ENCODE measurements at regions not wholly inside any gene's neighbourhood (a gene's known extent, or its start where the extent isn't known, plus 50 kb on each side); places are given as distances from the start of the nearest gene placed in this dataset.

GRCh38 chr13:47480121-47480520 lies 521.0 kb downstream of the SUCLA2 start:
- Mint-ChIP-seq H3K4me3 (no peak overlapping the region), H3K27ac (no peak overlapping the region), H3K36me3 (no peaks in the 10 kb centered on the region), H3K9me3 (peaks cover 0 to 7% (median 3%) of the 10 kb centered on the region in 7 donors), H3K4me1 (peaks cover 0 to 2% (median 0%) of the 10 kb centered on the region in 4 donors), H3K27me3 (no peaks in the 10 kb centered on the region)
- Histone ChIP-seq H3K4me3 (ENCODE audit: low read depth, low read length) (no peak overlapping the region), H3K27me3 (ENCODE audit: control insufficient read depth, insufficient read depth, low read length) (no peaks in the 10 kb centered on the region), H3K9me3 (ENCODE audit: control insufficient read depth in 2 of 2, low read length in 2 of 2) (no peaks in the 10 kb centered on the region), H3K4me1 (ENCODE audit: control insufficient read depth, insufficient read depth, low read length, poor library complexity, severe bottlenecking) (no peaks in the 10 kb centered on the region), H3K36me3 (ENCODE audit: control insufficient read depth, insufficient read depth, low read length) (no peaks in the 10 kb centered on the region), H3K27ac (ENCODE audit: insufficient read depth, low read length, poor library complexity, severe bottlenecking) (no peak overlapping the region)
- DNase-seq (no peak), ATAC-seq (ENCODE audit: low read depth in 2 of 2) (no peak)

DNA sequence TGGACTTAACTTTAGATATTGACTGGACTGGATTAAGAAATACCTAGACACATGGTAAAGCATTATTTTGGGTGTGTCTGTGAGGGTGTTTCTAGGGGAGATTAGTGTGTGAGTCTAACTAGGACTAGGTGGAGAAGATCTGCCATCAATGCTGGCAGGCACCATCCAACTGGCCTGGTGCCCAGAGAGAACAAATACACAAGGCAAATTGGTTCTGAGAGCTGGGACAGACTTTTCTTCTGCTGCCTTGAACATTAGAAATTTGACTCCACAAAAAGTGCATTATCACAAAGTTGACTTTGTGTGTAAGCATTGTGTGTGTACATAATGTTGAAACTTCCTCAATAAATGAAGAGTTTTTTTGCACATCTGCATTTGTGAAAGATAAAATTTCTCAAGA lies 522.1 kb downstream of the SUCLA2 start:
- Histone ChIP-seq H3K9me3 (ENCODE audit: control insufficient read depth in 2 of 2, low read length in 2 of 2) (no peaks in the 10 kb centered on the region), H3K27ac (ENCODE audit: insufficient read depth, low read length, poor library complexity, severe bottlenecking) (no peak overlapping the region), H3K4me3 (ENCODE audit: low read depth, low read length) (no peak overlapping the region), H3K27me3 (ENCODE audit: control insufficient read depth, insufficient read depth, low read length) (no peaks in the 10 kb centered on the region), H3K36me3 (ENCODE audit: control insufficient read depth, insufficient read depth, low read length) (no peaks in the 10 kb centered on the region), H3K4me1 (ENCODE audit: control insufficient read depth, insufficient read depth, low read length, poor library complexity, severe bottlenecking) (no peaks in the 10 kb centered on the region)
- Mint-ChIP-seq H3K27ac (no peak overlapping the region), H3K27me3 (no peaks in the 10 kb centered on the region), H3K4me1 (peaks cover 0 to 2% (median 0%) of the 10 kb centered on the region in 4 donors), H3K36me3 (no peaks in the 10 kb centered on the region), H3K4me3 (no peak overlapping the region), H3K9me3 (peaks cover 0 to 10% (median 3%) of the 10 kb centered on the region in 7 donors)
- DNase-seq (no peak), ATAC-seq (ENCODE audit: low read depth in 2 of 2) (no peak)

DNA sequence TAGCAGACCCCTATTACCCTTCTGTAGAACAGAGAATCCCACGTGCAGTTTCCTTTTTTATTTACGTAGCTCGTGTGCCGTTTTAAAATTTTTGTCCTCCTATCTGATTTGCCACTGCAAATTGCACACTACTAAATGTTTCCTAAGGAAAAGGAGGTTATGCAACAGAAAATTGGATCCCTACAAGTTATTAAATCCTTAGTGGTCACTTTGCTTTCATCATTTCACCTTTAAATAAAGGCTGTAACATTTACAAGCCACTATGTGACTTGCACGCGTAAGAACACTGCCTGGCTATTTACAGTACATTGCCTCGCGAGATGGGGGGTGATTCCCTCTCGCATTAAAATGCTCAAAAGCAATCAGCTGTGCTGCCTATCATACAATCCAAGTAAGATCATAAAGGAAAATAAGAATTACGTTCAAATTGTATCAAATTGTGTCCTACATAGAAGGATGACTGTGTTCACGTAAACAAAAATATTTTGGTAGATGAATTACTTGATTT lies 525.6 kb downstream of the SUCLA2 start:
- Histone ChIP-seq H3K4me1 (ENCODE audit: control insufficient read depth, insufficient read depth, low read length, poor library complexity, severe bottlenecking) (no peaks in the 10 kb centered on the region), H3K9me3 (ENCODE audit: control insufficient read depth in 2 of 2, low read length in 2 of 2) (no peaks in the 10 kb centered on the region), H3K36me3 (ENCODE audit: control insufficient read depth, insufficient read depth, low read length) (no peaks in the 10 kb centered on the region), H3K27me3 (ENCODE audit: control insufficient read depth, insufficient read depth, low read length) (no peaks in the 10 kb centered on the region), H3K4me3 (ENCODE audit: low read depth, low read length) (no peak overlapping the region), H3K27ac (ENCODE audit: insufficient read depth, low read length, poor library complexity, severe bottlenecking) (no peak overlapping the region)
- no peak overlapping the region for H3K27ac Mint-ChIP-seq
- H3K9me3 Mint-ChIP-seq = peaks cover 0 to 10% (median 4%) of the 10 kb centered on the region in 7 donors
- DNase-seq = no peak
- H3K36me3 Mint-ChIP-seq = no peaks in the 10 kb centered on the region
- no peak overlapping the region for H3K4me3 Mint-ChIP-seq
- H3K27me3 Mint-ChIP-seq = no peaks in the 10 kb centered on the region
- H3K4me1 Mint-ChIP-seq = no peaks in the 10 kb centered on the region
- ATAC-seq (ENCODE audit: low read depth in 2 of 2) = no peak

- Mint-ChIP-seq H3K4me3 (no peak overlapping the region), H3K27me3 (no peaks in the 10 kb centered on the region), H3K36me3 (no peaks in the 10 kb centered on the region), H3K9me3 (peaks cover 0 to 10% (median 4%) of the 10 kb centered on the region in 7 donors), H3K4me1 (no peaks in the 10 kb centered on the region), H3K27ac (no peak overlapping the region)
- no peak for DNase-seq
- Histone ChIP-seq H3K27ac (ENCODE audit: insufficient read depth, low read length, poor library complexity, severe bottlenecking) (no peak overlapping the region), H3K4me3 (ENCODE audit: low read depth, low read length) (no peak overlapping the region), H3K4me1 (ENCODE audit: control insufficient read depth, insufficient read depth, low read length, poor library complexity, severe bottlenecking) (no peaks in the 10 kb centered on the region), H3K36me3 (ENCODE audit: control insufficient read depth, insufficient read depth, low read length) (no peaks in the 10 kb centered on the region), H3K9me3 (ENCODE audit: control insufficient read depth in 2 of 2, low read length in 2 of 2) (no peaks in the 10 kb centered on the region), H3K27me3 (ENCODE audit: control insufficient read depth, insufficient read depth, low read length) (no peaks in the 10 kb centered on the region)
- no peak for ATAC-seq (ENCODE audit: low read depth in 2 of 2)
Observed at GRCh38 chr13:47474839-47475238, 526.2 kb downstream of the SUCLA2 start.

DNA sequence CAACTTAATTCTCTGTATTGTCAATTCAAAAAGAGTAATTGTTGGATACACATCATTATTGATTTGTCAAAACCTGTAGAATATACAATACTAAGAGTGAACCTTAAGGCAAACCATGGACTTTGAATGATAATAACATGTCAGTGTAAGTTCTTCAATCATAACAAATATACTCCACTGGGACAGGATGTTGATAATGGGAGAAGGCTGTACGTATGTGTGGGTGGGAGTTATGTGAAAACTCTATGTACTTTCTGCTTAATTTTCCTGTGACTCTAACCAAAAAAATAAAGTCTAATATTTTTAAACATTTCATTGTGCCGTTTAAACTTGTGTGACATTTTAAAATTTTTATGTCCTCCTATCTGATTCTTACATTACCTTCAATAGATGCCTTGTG lies 526.7 kb downstream of the SUCLA2 start:
- Histone ChIP-seq H3K27ac (ENCODE audit: insufficient read depth, low read length, poor library complexity, severe bottlenecking) (no peak overlapping the region), H3K4me3 (ENCODE audit: low read depth, low read length) (no peak overlapping the region), H3K9me3 (ENCODE audit: control insufficient read depth in 2 of 2, low read length in 2 of 2) (no peaks in the 10 kb centered on the region), H3K27me3 (ENCODE audit: control insufficient read depth, insufficient read depth, low read length) (no peaks in the 10 kb centered on the region), H3K4me1 (ENCODE audit: control insufficient read depth, insufficient read depth, low read length, poor library complexity, severe bottlenecking) (no peaks in the 10 kb centered on the region), H3K36me3 (ENCODE audit: control insufficient read depth, insufficient read depth, low read length) (no peaks in the 10 kb centered on the region)
- H3K4me3 Mint-ChIP-seq = no peak overlapping the region
- DNase-seq (no peak), ATAC-seq (ENCODE audit: low read depth in 2 of 2) (no peak)
- H3K9me3 Mint-ChIP-seq = peaks cover 0 to 10% (median 4%) of the 10 kb centered on the region in 7 donors
- no peak overlapping the region for H3K27ac Mint-ChIP-seq
- H3K4me1 Mint-ChIP-seq = no peaks in the 10 kb centered on the region
- no peaks in the 10 kb centered on the region for H3K36me3 Mint-ChIP-seq
- no peaks in the 10 kb centered on the region for H3K27me3 Mint-ChIP-seq

DNA sequence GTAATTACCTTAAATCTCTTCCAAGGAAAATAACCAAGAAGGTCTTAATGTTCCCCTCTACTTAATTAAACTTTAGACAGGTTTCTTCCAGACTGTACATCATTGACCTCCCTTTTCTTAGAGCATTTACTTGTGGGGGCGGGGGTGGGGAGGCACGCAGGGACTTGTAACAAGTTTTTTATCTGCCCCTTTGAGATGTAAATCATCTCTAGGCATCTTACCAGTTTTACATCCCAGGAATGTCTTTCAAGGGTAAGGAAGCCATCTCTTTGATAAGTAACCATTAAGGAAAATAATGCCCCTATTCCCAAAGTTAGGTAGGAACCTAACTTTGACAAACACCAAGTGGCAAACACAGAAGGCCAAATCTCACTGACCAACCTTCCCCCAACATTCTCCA lies 528.6 kb downstream of the SUCLA2 start:
- ATAC-seq (ENCODE audit: low read depth in 2 of 2) (no peak), DNase-seq (no peak)
- Mint-ChIP-seq H3K9me3 (peaks cover 0 to 14% (median 5%) of the 10 kb centered on the region in 7 donors), H3K4me3 (no peak overlapping the region), H3K27me3 (no peaks in the 10 kb centered on the region), H3K36me3 (no peaks in the 10 kb centered on the region), H3K27ac (no peak overlapping the region), H3K4me1 (no peaks in the 10 kb centered on the region)
- Histone ChIP-seq H3K9me3 (ENCODE audit: control insufficient read depth in 2 of 2, low read length in 2 of 2) (no peaks in the 10 kb centered on the region), H3K36me3 (ENCODE audit: control insufficient read depth, insufficient read depth, low read length) (no peaks in the 10 kb centered on the region), H3K4me1 (ENCODE audit: control insufficient read depth, insufficient read depth, low read length, poor library complexity, severe bottlenecking) (no peaks in the 10 kb centered on the region), H3K27me3 (ENCODE audit: control insufficient read depth, insufficient read depth, low read length) (no peaks in the 10 kb centered on the region), H3K27ac (ENCODE audit: insufficient read depth, low read length, poor library complexity, severe bottlenecking) (no peak overlapping the region), H3K4me3 (ENCODE audit: low read depth, low read length) (no peak overlapping the region)

- no peak overlapping the region for H3K4me3 ChIP-seq (ENCODE audit: low read depth, low read length)
- no peak overlapping the region for H3K27ac ChIP-seq (ENCODE audit: insufficient read depth, low read length, poor library complexity, severe bottlenecking)
- Mint-ChIP-seq H3K4me1 (no peaks in the 10 kb centered on the region), H3K4me3 (no peak overlapping the region), H3K27ac (no peak overlapping the region), H3K9me3 (peaks cover 0 to 15% (median 7%) of the 10 kb centered on the region in 7 donors), H3K36me3 (no peaks in the 10 kb centered on the region), H3K27me3 (peaks cover 4% of the 10 kb centered on the region)
- H3K27me3 ChIP-seq (ENCODE audit: control insufficient read depth, insufficient read depth, low read length) = no peaks in the 10 kb centered on the region
- H3K36me3 ChIP-seq (ENCODE audit: control insufficient read depth, insufficient read depth, low read length) = no peaks in the 10 kb centered on the region
- no peaks in the 10 kb centered on the region for H3K9me3 ChIP-seq (ENCODE audit: control insufficient read depth in 2 of 2, low read length in 2 of 2)
- no peak for ATAC-seq (ENCODE audit: low read depth in 2 of 2)
- DNase-seq = no peak
- H3K4me1 ChIP-seq (ENCODE audit: control insufficient read depth, insufficient read depth, low read length, poor library complexity, severe bottlenecking) = no peaks in the 10 kb centered on the region
Observed at GRCh38 chr13:47463726-47464125, 537.3 kb downstream of the SUCLA2 start.

- no peak overlapping the region for H3K4me3 ChIP-seq (ENCODE audit: low read depth, low read length)
- Mint-ChIP-seq H3K9me3 (peaks cover 0 to 14% (median 5%) of the 10 kb centered on the region in 7 donors), H3K27me3 (peaks cover 4% of the 10 kb centered on the region), H3K4me3 (no peak overlapping the region), H3K27ac (no peak overlapping the region), H3K36me3 (no peaks in the 10 kb centered on the region), H3K4me1 (no peaks in the 10 kb centered on the region)
- no peak for DNase-seq
- no peaks in the 10 kb centered on the region for H3K9me3 ChIP-seq (ENCODE audit: control insufficient read depth in 2 of 2, low read length in 2 of 2)
- no peaks in the 10 kb centered on the region for H3K27me3 ChIP-seq (ENCODE audit: control insufficient read depth, insufficient read depth, low read length)
- H3K36me3 ChIP-seq (ENCODE audit: control insufficient read depth, insufficient read depth, low read length) = no peaks in the 10 kb centered on the region
- H3K27ac ChIP-seq (ENCODE audit: insufficient read depth, low read length, poor library complexity, severe bottlenecking) = no peak overlapping the region
- no peaks in the 10 kb centered on the region for H3K4me1 ChIP-seq (ENCODE audit: control insufficient read depth, insufficient read depth, low read length, poor library complexity, severe bottlenecking)
- ATAC-seq (ENCODE audit: low read depth in 2 of 2) = no peak
Observed at GRCh38 chr13:47463002-47463401, 538.1 kb downstream of the SUCLA2 start.

Measured in CD4-positive, CD25-positive, alpha-beta regulatory T cell (primary cell).